ENCODE measurements at regions not wholly inside any gene's neighbourhood (a gene's known extent, or its start where the extent isn't known, plus 50 kb on each side); places are given as distances from the start of the nearest gene placed in this dataset.

GRCh38 chr13:53648673-53649072 is 620.1 kb downstream of the OLFM4 start:
- DNase-seq (ENCODE audit: low read depth, low spot score) = no peak

DNA sequence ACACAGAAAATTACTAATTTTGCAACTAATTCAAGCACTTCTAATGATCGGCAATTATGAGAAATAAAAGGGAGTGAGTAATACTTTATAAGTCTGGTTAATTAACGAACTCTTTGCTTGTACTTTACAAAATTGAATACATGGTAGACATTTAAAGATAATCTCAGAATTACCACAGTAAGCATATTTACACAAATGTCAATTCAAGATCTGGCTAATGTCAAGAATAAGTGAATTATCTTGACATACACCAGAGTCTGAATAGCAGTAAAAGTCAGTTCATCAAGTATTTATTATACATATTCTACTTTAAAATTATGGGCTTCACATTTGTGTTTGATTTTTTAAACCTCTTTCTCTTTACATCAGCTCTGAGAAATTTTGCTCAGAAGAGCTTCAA is 643.4 kb downstream of the OLFM4 start:
- DNase-seq (ENCODE audit: low read depth, low spot score) = no peak

GRCh38 chr13:53683146-53683545 is 654.5 kb downstream of the OLFM4 start:
- DNase-seq (ENCODE audit: low read depth, low spot score) = no peak

DNA sequence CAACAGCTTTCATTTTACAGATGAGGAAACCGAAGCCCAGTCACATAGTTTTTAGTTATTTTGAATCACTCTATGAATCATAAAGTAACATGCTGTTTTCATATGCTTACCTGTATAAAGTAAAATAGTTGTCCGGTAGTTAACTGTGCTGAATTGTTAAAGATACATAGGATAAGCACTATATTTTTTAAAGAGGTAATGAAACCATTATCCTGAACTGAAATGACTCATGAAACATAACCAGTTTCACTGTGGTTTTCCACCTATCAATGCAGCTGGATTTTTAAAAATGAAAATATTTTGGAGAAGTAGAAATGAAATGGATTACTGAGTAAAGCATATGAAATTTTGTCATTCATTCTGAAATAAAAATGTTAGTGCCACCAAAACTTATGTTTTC is 655.0 kb downstream of the OLFM4 start:
- no peak for DNase-seq (ENCODE audit: low read depth, low spot score)

DNA sequence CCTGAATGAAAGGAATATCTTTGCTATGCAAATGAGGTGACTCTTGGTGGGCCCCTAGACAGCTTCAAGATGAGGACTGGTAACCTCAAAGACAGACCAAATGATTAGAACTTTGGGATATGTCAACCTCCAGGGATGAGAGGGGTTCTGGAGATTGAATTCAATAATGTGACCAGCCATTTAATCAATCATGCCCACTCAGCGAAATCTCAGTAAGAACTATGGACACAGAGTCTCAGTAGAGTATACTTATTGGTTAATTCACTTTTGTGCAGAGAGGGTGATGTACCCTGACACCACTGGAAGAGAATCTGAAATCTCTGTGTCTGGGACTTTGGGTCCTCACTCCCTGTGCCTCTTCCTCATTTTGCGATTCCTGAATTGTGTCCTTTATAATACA is 662.8 kb downstream of the OLFM4 start:
- no peak for DNase-seq (ENCODE audit: low read depth, low spot score)

- DNase-seq (ENCODE audit: low read depth, low spot score) = no peak
Measured at GRCh38 chr13:53694814-53695532, 666.4 kb downstream of the OLFM4 start.

DNA sequence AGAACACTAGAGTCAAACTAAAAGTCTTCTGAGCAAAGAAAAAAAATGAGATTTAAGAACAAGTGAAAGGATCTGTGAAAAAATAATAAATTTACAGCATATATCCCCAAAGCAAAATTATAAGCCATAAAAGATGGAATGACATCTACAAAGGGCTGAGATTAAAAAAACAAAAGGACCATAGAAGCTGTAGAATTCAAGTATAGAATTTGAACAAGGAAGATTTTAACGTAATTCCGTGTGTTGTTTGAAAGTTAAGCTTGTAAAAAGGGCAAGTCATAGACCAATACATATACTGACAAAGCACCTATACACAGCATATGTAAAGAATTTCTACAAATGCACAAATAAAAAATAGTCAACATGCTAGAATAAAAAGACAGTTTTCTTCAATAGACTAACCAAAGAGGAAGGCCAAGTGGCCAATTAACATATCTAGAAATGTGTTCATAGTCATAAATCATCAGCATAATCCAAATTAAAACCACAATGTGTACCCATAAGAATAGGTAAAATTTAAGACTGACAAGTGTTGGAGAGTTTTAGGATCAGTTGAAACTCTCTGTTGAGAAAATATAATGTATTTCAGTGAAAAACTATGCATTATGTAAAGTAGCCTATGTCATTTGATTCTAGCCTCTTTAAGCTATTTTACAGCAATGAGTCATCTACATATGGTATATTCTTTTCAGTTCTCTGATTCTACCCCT is 674.9 kb downstream of the OLFM4 start:
- no peak for DNase-seq (ENCODE audit: low read depth, low spot score)

GRCh38 chr13:53719281-53719680 is 690.7 kb downstream of the OLFM4 start:
- no peak for DNase-seq (ENCODE audit: low read depth, low spot score)

DNA sequence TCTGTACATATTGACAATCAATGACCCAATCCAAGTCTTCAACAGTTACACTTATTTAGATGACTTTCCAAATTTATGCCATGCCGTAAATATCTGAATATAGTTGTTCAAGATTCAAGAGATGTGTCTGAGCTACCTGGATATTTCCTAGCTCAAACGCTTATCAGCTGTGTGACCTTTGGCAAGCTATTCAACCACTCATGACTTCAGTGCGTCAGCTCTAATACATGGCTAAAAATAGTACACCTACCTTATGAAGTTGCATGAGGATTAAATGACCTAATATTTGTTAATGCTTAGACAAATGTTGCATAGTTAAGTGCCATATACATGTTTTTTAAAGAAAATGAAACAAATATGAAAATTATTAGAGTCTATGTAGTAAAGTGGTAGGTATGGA is 704.1 kb downstream of the OLFM4 start:
- no peak for DNase-seq (ENCODE audit: low read depth, low spot score)

GRCh38 chr13:53743906-53744305 is 715.3 kb downstream of the OLFM4 start:
- DNase-seq (ENCODE audit: low read depth, low spot score) = no peak

GRCh38 chr13:53747825-53748224 is 719.2 kb downstream of the OLFM4 start:
- DNase-seq (ENCODE audit: low read depth, low spot score) = no peak

DNA sequence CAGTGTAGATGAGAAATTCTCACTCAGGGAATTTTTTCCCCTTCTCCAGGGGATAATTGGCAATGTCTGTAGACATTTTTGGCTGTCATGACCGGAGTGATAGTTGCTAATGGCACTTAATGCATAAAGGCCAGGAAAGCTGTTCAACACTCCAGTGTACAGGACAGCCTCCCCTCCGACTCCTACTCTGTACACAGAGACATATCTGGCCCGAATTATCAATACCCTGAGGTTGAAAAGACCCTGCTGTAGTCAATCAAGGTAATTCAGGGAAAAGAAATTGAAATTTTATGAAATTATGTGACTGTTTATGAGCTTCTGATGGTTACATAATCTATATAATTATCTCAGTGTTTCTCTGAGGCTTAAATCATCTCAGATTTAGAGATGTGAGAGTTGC is 720.7 kb downstream of the OLFM4 start:
- DNase-seq (ENCODE audit: low read depth, low spot score) = no peak

GRCh38 chr13:53759016-53759415 is 730.4 kb downstream of the OLFM4 start:
- no peak for DNase-seq (ENCODE audit: low read depth, low spot score)

DNA sequence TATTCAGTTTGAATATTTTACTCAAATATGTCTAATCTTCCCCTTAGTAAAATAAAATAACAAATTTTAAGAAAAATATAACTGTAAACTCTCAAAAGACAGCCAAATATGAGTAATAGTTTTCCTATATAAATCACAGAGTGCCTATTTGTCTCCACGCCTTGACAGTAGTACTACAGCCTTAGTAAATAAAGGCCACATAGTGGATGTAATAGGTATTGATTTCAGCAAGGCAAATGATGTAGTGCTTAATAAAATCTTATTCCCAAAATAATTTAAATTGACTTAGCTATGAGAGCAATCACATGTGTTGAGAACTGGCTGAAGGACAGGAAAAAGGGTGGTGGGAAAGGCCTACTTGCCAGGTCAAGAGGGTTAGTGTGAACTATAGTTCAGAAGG is 747.2 kb downstream of the OLFM4 start:
- no peak for DNase-seq (ENCODE audit: low read depth, low spot score)

- no peak for DNase-seq (ENCODE audit: low read depth, low spot score)
Measured at GRCh38 chr13:53778937-53779336, 750.3 kb downstream of the OLFM4 start.

- DNase-seq (ENCODE audit: low read depth, low spot score) = no peak
Measured at GRCh38 chr13:53781941-53782340, 753.3 kb downstream of the OLFM4 start.

DNA sequence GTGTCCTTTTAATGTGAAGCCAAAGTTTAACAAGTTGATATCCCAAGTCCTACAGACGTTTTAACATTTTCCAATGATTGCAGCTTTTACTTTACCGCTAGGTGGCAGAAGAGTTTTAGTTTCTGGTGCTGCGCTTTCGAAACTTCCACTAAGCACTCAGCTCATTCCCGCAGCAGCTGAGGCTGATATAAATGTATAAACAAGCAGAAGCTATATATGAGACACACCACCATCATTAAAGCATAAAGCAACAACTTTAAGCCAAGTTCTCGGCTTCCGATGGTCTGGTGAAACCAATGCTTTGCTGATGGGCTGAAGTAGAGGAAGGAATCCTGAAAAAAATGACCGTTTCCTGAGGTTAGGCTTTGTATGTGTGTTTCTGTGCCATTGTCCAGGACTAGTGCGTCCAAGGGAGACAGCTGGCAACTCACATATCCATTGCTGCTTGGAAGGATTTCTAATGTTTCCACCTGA is 753.9 kb downstream of the OLFM4 start:
- peak; percentile 1 for DNase-seq (ENCODE audit: low read depth, low spot score)

- no peak for DNase-seq (ENCODE audit: low read depth, low spot score)
Measured at GRCh38 chr13:53783471-53783870, 754.9 kb downstream of the OLFM4 start.

DNA sequence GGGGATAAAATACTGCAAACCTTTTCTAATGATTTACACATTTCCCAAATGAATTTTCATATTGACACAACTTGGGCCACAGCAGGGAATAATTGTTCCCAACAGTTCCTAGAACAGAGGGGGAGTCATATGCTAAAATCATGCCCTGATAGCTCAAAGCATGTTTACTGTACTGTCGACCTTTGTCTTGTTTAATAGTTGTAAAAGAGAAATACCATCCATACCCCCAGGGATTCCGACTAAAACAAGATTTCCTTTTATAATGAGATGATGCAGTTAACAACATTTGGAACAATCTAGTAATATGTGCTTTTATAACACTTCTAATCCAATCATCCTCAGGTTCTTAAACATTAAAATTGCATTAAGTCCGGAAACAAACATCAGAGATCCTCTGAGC is 759.7 kb downstream of the OLFM4 start:
- no peak for DNase-seq (ENCODE audit: low read depth, low spot score)

- no peak for DNase-seq (ENCODE audit: low read depth, low spot score)
Measured at GRCh38 chr13:53800011-53800410, 771.4 kb downstream of the OLFM4 start.

- DNase-seq (ENCODE audit: low read depth, low spot score) = no peak
Measured at GRCh38 chr13:53807251-53807834, 778.7 kb downstream of the OLFM4 start.

DNA sequence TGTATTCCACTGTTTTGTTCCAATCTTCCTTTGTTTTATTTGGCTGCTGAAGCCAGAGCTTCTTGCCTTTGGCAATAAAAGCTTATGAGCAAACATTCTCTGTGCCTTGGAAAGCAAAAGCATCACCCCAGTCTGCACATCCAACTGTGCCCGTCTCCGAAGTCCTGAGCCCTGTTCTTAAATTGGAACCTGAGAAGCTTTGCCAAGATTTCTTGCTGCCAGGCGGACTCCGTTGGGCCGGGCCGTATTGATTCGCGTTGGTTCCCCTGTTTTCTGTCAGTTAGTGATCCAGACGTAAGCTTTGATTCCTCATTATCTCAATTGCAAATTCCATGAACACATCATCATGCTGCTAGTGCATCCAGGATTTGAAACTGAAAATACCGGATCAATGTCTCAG is 793.0 kb downstream of the OLFM4 start:
- DNase-seq (ENCODE audit: low read depth, low spot score) = no peak

DNA sequence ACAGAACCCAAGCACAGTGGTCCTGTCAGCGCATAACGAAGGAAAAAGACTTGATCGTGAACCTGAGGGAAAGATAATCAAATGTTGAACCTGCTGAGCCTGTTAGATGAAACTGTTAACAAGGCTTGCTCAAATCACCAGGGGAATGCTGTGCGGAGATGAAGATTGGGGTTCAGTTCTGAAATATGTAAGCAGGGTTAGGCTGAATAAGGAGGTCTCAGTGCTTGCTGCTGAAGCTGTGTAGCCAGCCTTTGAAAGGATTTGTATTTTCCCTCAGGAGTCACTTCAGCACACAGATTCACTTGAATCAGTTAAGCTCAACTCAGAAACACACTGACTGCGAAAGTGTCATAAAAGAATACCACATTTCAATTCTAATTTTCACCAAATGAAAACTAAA is 793.5 kb downstream of the OLFM4 start:
- no peak for DNase-seq (ENCODE audit: low read depth, low spot score)
